Endothelial cell of umbilical vein (primary cell): ENCODE measurements at regions not wholly inside any gene's neighbourhood (a gene's known extent, or its start where the extent isn't known, plus 50 kb on each side); places are given as distances from the start of the nearest gene placed in this dataset.

ENCODE experiments used
- BruUV-seq: library from RNA; stranded (reverse); fragments of 400-500 nt; replicated peaks from 2 replicates; lab custom pipeline; 2021; lab: Mats Ljungman, UMichigan
- CTCF ChIA-PET: fragments of 300-600, 350-600 bp; sonication (Branson Sonifier 250); formaldehyde crosslinking; loops from one replicate; lab custom pipeline; 2021; ENCODE audit warnings: antibody characterized with exemption, inconsistent platforms; lab: Charles Lee
- POLR2A ChIA-PET: fragments of 300-600, 350-600 bp; sonication (Branson Sonifier 250); formaldehyde crosslinking; loops from one replicate; lab custom pipeline; 2021; ENCODE audit warnings: antibody characterized with exemption, inconsistent platforms; lab: Charles Lee
- DNase-seq: peaks from one replicate; pipeline ENCODE4 v3.0.0-alpha.2; 2011; ENCODE audit warnings: low read depth, low spot score
- FAIRE-seq: peaks from 2 replicates; lab custom pipeline; 2011; peaks lifted over from hg19 to GRCh38; lab: Jason Lieb, UNC
- H2AFZ ChIP-seq: 2 replicates; pipeline ENCODE4 v1.6.0; 2012; ENCODE audit warnings: low read depth, low read length, control low read depth, inconsistent platforms
- H3K27ac ChIP-seq: 2 replicates; pipeline ENCODE4 v1.5.1; 2011; ENCODE audit warnings: low read depth, mild to moderate bottlenecking, control low read depth, low read length, moderate library complexity; ENCODE audit not compliant: insufficient read depth
- H3K27me3 ChIP-seq, 2 experiments: 2 replicates each; pipeline versions ENCODE4 v1.6.0 to v1.6.1; 2011; ENCODE audit warnings: low read length in 2 of 2, mixed read lengths in 1 of 2; ENCODE audit not compliant: control insufficient read depth in 2 of 2, insufficient read depth in 2 of 2
- H3K36me3 ChIP-seq, 2 experiments: 2 replicates in 1 of 2; 3 replicates in 1 of 2; pipeline ENCODE4 v1.5.1; 2011; ENCODE audit warnings: low read length in 2 of 2, mild to moderate bottlenecking in 1 of 2, moderate library complexity in 1 of 2; ENCODE audit not compliant: control insufficient read depth in 2 of 2, insufficient read depth in 2 of 2; ENCODE audit errors: extremely low read depth in 1 of 2
- H3K4me1 ChIP-seq: 3 replicates; pipeline ENCODE4 v1.5.1; 2011; ENCODE audit warnings: mild to moderate bottlenecking, low read length; ENCODE audit not compliant: control insufficient read depth, insufficient read depth; ENCODE audit errors: extremely low read depth
- H3K4me2 ChIP-seq: 2 replicates; pipeline ENCODE4 v1.6.1; 2011; ENCODE audit warnings: low read length, control low read depth, mixed read lengths; ENCODE audit not compliant: insufficient read depth
- H3K4me3 ChIP-seq, 3 experiments: fragments of 200-600 bp in 1 of 3; sonication (generic), shearing (Covaris generic) in 1 of 3; replicated peaks in 1 of 3; 2 replicates each; pipeline ENCODE4 v1.5.1; 2011 to 2016; ENCODE audit warnings: control low read depth in 3 of 3, low read length in 3 of 3, mild to moderate bottlenecking in 2 of 3, inconsistent platforms in 1 of 3, low read depth in 1 of 3, moderate library complexity in 1 of 3; ENCODE audit not compliant: insufficient read depth in 1 of 3
- H3K79me2 ChIP-seq: 2 replicates; pipeline ENCODE4 v1.6.0; 2012; ENCODE audit warnings: low read length, inconsistent platforms; ENCODE audit not compliant: control insufficient read depth, insufficient read depth
- H3K9ac ChIP-seq: replicated peaks from 2 replicates; pipeline ENCODE3; 2011; ENCODE audit warnings: low read length, control low read depth; ENCODE audit not compliant: insufficient read depth; ENCODE audit errors: extremely low read depth
- H3K9me1 ChIP-seq: replicated peaks from 3 replicates; pipeline ENCODE4 v1.6.0; 2011; ENCODE audit warnings: mild to moderate bottlenecking, low read length; ENCODE audit not compliant: control insufficient read depth, insufficient read depth; ENCODE audit errors: extremely low read depth
- H3K9me3 ChIP-seq: replicated peaks from 2 replicates; pipeline ENCODE4 v1.5.1; 2012; ENCODE audit warnings: low read length, inconsistent platforms; ENCODE audit not compliant: control insufficient read depth, insufficient read depth
- H4K20me1 ChIP-seq: replicated peaks from 2 replicates; pipeline ENCODE3; 2011; ENCODE audit warnings: mild to moderate bottlenecking, low read length; ENCODE audit not compliant: control insufficient read depth, insufficient read depth; ENCODE audit errors: extremely low read depth
- EZH2 ChIP-seq: IDR thresholded peaks from 2 replicates; pipeline ENCODE4 v1.6.1; 2012; ENCODE audit warnings: borderline replicate concordance, low read depth, mild to moderate bottlenecking, moderate library complexity, low read length, inconsistent platforms; ENCODE audit not compliant: severe bottlenecking
- FOS ChIP-seq: IDR thresholded peaks from 2 replicates; pipeline ENCODE4 v1.6.1; 2011; ENCODE audit warnings: mild to moderate bottlenecking, low read length, moderate library complexity, borderline replicate concordance; ENCODE audit not compliant: insufficient read depth
- GATA2 ChIP-seq: IDR thresholded peaks from 2 replicates; pipeline ENCODE4 v1.7.0; 2011; ENCODE audit warnings: low read depth, mild to moderate bottlenecking, moderate library complexity, mixed read lengths, low read length; ENCODE audit not compliant: insufficient read length, insufficient read depth
- JUN ChIP-seq: IDR thresholded peaks from 2 replicates; pipeline ENCODE4 v1.6.1; 2011; ENCODE audit warnings: borderline replicate concordance, low read depth; ENCODE audit not compliant: insufficient read length, insufficient read depth
- MYC ChIP-seq: IDR thresholded peaks from one replicate; pipeline ENCODE4 v1.6.1; 2011; ENCODE audit warnings: mild to moderate bottlenecking, low read depth, low read length
- POLR2A ChIP-seq: IDR thresholded peaks from 2 replicates; pipeline ENCODE4 v1.6.1; 2012; ENCODE audit warnings: low read depth, mild to moderate bottlenecking, control low read depth, low read length
- POLR2AphosphoS5 ChIP-seq: IDR thresholded peaks from 2 replicates; pipeline ENCODE4 v1.6.1; 2012; ENCODE audit warnings: low read depth, mild to moderate bottlenecking, control low read depth, low read length, moderate library complexity; ENCODE audit not compliant: insufficient read depth
- dilution Hi-C: fragments of 300-500 bp; cut with MboI; formaldehyde crosslinking; loops from one replicate; pipeline ENCODE4 v1.15.0; 2019; ENCODE audit warnings: low sequenced_read_pairs; ENCODE audit not compliant: extremely low pct_ligation_motif_present
- intact Hi-C: fragments of 100-400 bp; cut with micrococcal nuclease; formaldehyde crosslinking; loops from one replicate; pipeline ENCODE4 v1.10.0; 2022
- TF ChIP-seq, protein P1 (sequence below), 2 donors: IDR thresholded peaks; 1 replicate in 1 of 2; 2 replicates in 1 of 2; pipeline ENCODE4 v1.5.1; 2011; ENCODE audit warnings: low read length in 2 of 2, mild to moderate bottlenecking in 2 of 2, moderate library complexity in 2 of 2, control low read depth in 1 of 2, inconsistent platforms in 1 of 2, low read depth in 1 of 2; ENCODE audit not compliant: insufficient read depth in 1 of 2; ENCODE audit errors: extremely low read depth in 1 of 2
- TF ChIP-seq, protein P2 (sequence below): IDR thresholded peaks from 2 replicates; pipeline ENCODE4 v1.6.1; 2011; ENCODE audit not compliant: insufficient read depth, insufficient read length

DNA sequence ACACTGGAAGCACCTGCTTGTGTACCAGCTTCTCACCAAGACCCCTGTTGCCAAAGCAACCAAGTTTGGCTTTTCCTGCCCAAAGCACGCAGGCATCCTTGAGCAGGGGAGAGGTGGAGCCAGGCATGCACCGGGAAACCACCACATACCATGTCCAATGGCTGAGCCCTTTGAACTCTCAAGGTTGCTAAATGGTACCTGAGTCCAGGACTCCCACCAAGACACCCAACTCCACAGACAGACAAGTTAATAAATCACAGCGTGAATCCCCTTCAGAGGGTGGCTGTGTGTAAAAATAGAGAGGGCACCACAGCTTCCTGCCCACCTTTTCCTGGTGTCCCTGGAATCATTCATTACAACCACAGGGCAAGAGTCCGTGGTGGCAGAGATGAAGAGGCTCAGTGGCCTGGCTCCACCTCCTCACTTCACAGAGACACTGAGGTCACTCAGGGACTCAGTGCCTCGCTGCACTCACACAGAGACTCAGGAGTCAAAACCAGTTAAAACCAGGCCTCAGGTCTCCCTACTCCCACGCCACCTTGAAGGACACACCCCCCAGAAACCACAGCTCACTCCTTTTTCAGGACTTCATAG lies 143.7 kb downstream of the C5orf15 start:
- no peaks in the 10 kb centered on the region for H3K9me1 ChIP-seq
- TF ChIP-seq, protein P1, sequence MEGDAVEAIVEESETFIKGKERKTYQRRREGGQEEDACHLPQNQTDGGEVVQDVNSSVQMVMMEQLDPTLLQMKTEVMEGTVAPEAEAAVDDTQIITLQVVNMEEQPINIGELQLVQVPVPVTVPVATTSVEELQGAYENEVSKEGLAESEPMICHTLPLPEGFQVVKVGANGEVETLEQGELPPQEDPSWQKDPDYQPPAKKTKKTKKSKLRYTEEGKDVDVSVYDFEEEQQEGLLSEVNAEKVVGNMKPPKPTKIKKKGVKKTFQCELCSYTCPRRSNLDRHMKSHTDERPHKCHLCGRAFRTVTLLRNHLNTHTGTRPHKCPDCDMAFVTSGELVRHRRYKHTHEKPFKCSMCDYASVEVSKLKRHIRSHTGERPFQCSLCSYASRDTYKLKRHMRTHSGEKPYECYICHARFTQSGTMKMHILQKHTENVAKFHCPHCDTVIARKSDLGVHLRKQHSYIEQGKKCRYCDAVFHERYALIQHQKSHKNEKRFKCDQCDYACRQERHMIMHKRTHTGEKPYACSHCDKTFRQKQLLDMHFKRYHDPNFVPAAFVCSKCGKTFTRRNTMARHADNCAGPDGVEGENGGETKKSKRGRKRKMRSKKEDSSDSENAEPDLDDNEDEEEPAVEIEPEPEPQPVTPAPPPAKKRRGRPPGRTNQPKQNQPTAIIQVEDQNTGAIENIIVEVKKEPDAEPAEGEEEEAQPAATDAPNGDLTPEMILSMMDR (IDR thresholded peaks at IDR 0.05; ENCODE audit: extremely low read depth in 1 of 2, insufficient read depth in 1 of 2, low read depth in 1 of 2, low read length in 2 of 2), result no peak
- TF ChIP-seq MYC, result no peak
- TF ChIP-seq POLR2AphosphoS5, result no peak
- no peak for TF ChIP-seq GATA2
- no peak for TF ChIP-seq JUN
- no peak for TF ChIP-seq FOS
- no peak for TF ChIP-seq POLR2A
- no peak for TF ChIP-seq EZH2
- TF ChIP-seq, protein P2, sequence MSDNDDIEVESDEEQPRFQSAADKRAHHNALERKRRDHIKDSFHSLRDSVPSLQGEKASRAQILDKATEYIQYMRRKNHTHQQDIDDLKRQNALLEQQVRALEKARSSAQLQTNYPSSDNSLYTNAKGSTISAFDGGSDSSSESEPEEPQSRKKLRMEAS, result no peak
- no peaks in the 10 kb centered on the region for H4K20me1 ChIP-seq
- no peak overlapping the region for H3K9ac ChIP-seq
- no peak for DNase-seq
- no peak for FAIRE-seq
- no peak overlapping the region for H3K4me2 ChIP-seq
- CTCF ChIA-PET, result no interaction called here
- dilution Hi-C loops, result no loop called here
- H3K79me2 ChIP-seq, result no peaks in the 10 kb centered on the region
- no peaks in the 10 kb centered on the region for H3K36me3 ChIP-seq
- no peaks in the 10 kb centered on the region for H3K4me1 ChIP-seq
- POLR2A ChIA-PET, result no interaction called here
- no peak overlapping the region for H3K4me3 ChIP-seq
- peaks cover 12 to 19% of the 10 kb centered on the region in 2 experiments for H3K27me3 ChIP-seq
- H3K27ac ChIP-seq, result no peak overlapping the region
- intact Hi-C loops, result no loop called here
- H3K9me3 ChIP-seq, result no peaks in the 10 kb centered on the region
- H2AFZ ChIP-seq, result no peak overlapping the region
- no TSS peak for BruUV-seq
